ENCODE measurements at regions not wholly inside any gene's neighbourhood (a gene's known extent, or its start where the extent isn't known, plus 50 kb on each side); places are given as distances from the start of the nearest gene placed in this dataset.

GRCh38 chr4:64967286-64967685 lies 558.0 kb upstream of the TECRL start:
- H3K27me3 ChIP-seq (replicated peaks in 1 of 4; ENCODE audit: control extremely low read depth in 1 of 4, control insufficient read depth in 3 of 4, insufficient read depth in 4 of 4, low read length in 3 of 4), result no peaks in the 10 kb centered on the region
- CTCF ChIA-PET, result no interaction called here
- no peak for ATAC-seq (ENCODE audit: low read depth)

DNA sequence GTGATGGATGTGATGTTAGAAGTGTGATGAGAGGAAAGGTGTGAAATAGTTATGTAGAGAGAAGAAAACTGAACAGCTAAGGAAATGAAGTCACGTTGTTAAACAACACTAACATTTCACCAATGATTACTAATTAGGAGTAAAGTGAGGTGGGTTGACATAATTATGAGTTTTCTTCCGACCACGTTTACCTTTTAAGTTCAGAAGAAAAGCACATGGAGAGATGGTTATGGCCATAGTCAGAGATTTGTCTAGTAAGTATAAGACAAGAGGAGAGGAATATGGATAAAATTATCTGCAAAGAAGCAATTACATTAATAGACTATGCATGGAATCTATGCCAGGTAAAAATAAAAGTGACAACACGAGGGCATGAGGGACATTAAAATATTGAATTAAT lies 551.3 kb upstream of the TECRL start:
- peaks cover 6% of the 10 kb centered on the region for H3K9me3 Mint-ChIP-seq (ENCODE audit: insufficient read depth)
- no peak overlapping the region for H3K4me3 Mint-ChIP-seq
- POLR2A ChIA-PET, result no interaction called here
- Histone ChIP-seq H2AFZ (ENCODE audit: insufficient read depth, low read depth, low read length, poor library complexity, severe bottlenecking) (no peak overlapping the region), H3K4me1 (ENCODE audit: control insufficient read depth in 2 of 2, insufficient read depth in 2 of 2, low read length in 2 of 2) (no peaks in the 10 kb centered on the region), H3K9ac (ENCODE audit: low read length) (no peak overlapping the region), H3K27ac (ENCODE audit: low read length in 2 of 2) (no peak overlapping the region), H3K4me3 (ENCODE audit: control extremely low read depth in 1 of 5, extremely low read depth in 1 of 5, insufficient read depth in 1 of 5, low read depth in 2 of 5, low read length in 4 of 5) (no peak overlapping the region), H3K79me2 (ENCODE audit: control insufficient read depth, insufficient read depth, low read length) (no peaks in the 10 kb centered on the region), H3K9me3 (ENCODE audit: control extremely low read depth in 1 of 3, control insufficient read depth in 2 of 3, insufficient read depth in 1 of 3, low read length in 2 of 3) (no peaks in the 10 kb centered on the region), H3K4me2 (replicated peaks; ENCODE audit: low read depth, low read length, poor library complexity, severe bottlenecking) (no peak overlapping the region), H3K27me3 (replicated peaks in 1 of 4; ENCODE audit: control extremely low read depth in 1 of 4, control insufficient read depth in 3 of 4, insufficient read depth in 4 of 4, low read length in 3 of 4) (no peaks in the 10 kb centered on the region), H3K36me3 (replicated peaks in 1 of 2; ENCODE audit: control extremely low read depth in 1 of 2, control insufficient read depth in 1 of 2, extremely low read depth in 1 of 2, insufficient read depth in 2 of 2, low read length in 1 of 2) (no peaks in the 10 kb centered on the region), H4K20me1 (ENCODE audit: control insufficient read depth, insufficient read depth, low read length, poor library complexity, severe bottlenecking) (no peaks in the 10 kb centered on the region)
- DNase-seq (no peak), ATAC-seq (ENCODE audit: low read depth) (no peak)
- H3K27ac Mint-ChIP-seq, result no peak overlapping the region
- intact Hi-C loops (cut with micrococcal nuclease), result no loop called here
- no peaks in the 10 kb centered on the region for H3K27me3 Mint-ChIP-seq
- TF ChIP-seq EZH2 (IDR thresholded peaks at IDR 0.05; ENCODE audit: borderline replicate concordance, insufficient read depth, low read depth, low read length, poor library complexity, severe bottlenecking) (no peak), CTCF (IDR thresholded peaks at IDR 0.05) (no peak)
- no peaks in the 10 kb centered on the region for H3K4me1 Mint-ChIP-seq
- CTCF ChIA-PET, result no interaction called here
- WGBS (ENCODE audit: insufficient coverage), result 71% methylated on average over 1 of the region's 4 CpGs

More at GRCh38 chr4:64967286-64967685, 558.0 kb upstream of the TECRL start:
- H3K9me3 Mint-ChIP-seq (ENCODE audit: insufficient read depth), result no peaks in the 10 kb centered on the region
- no peak for DNase-seq
- Histone ChIP-seq H3K4me2 (replicated peaks; ENCODE audit: low read depth, low read length, poor library complexity, severe bottlenecking) (no peak overlapping the region), H3K27ac (ENCODE audit: low read length in 2 of 2) (no peak overlapping the region), H3K9ac (ENCODE audit: low read length) (no peak overlapping the region), H3K4me3 (ENCODE audit: control extremely low read depth in 1 of 5, extremely low read depth in 1 of 5, insufficient read depth in 1 of 5, low read depth in 2 of 5, low read length in 4 of 5) (no peak overlapping the region), H3K79me2 (ENCODE audit: control insufficient read depth, insufficient read depth, low read length) (no peaks in the 10 kb centered on the region), H4K20me1 (ENCODE audit: control insufficient read depth, insufficient read depth, low read length, poor library complexity, severe bottlenecking) (no peaks in the 10 kb centered on the region), H3K36me3 (replicated peaks in 1 of 2; ENCODE audit: control extremely low read depth in 1 of 2, control insufficient read depth in 1 of 2, extremely low read depth in 1 of 2, insufficient read depth in 2 of 2, low read length in 1 of 2) (no peaks in the 10 kb centered on the region), H3K9me3 (ENCODE audit: control extremely low read depth in 1 of 3, control insufficient read depth in 2 of 3, insufficient read depth in 1 of 3, low read length in 2 of 3) (no peaks in the 10 kb centered on the region), H2AFZ (ENCODE audit: insufficient read depth, low read depth, low read length, poor library complexity, severe bottlenecking) (no peak overlapping the region), H3K4me1 (ENCODE audit: control insufficient read depth in 2 of 2, insufficient read depth in 2 of 2, low read length in 2 of 2) (no peaks in the 10 kb centered on the region)
- no peaks in the 10 kb centered on the region for H3K27me3 Mint-ChIP-seq
- no peak overlapping the region for H3K4me3 Mint-ChIP-seq
- no peak for TF ChIP-seq EZH2 (IDR thresholded peaks at IDR 0.05; ENCODE audit: borderline replicate concordance, insufficient read depth, low read depth, low read length, poor library complexity, severe bottlenecking)
- no peak for TF ChIP-seq CTCF (IDR thresholded peaks at IDR 0.05)
- WGBS (ENCODE audit: insufficient coverage), result no CpG with 5 or more reads among the region's 2 CpGs
- POLR2A ChIA-PET, result no interaction called here
- no peak overlapping the region for H3K27ac Mint-ChIP-seq
- intact Hi-C loops (cut with micrococcal nuclease), result no loop called here
- H3K4me1 Mint-ChIP-seq, result no peaks in the 10 kb centered on the region

All from B cell (primary cell).